Prostate gland (tissue), 2 donors: ENCODE measurements at regions not wholly inside any gene's neighbourhood (a gene's known extent, or its start where the extent isn't known, plus 50 kb on each side); places are given as distances from the start of the nearest gene placed in this dataset.

Experiments
- DNase-seq: peaks from one replicate; pipeline ENCODE4 v3.0.0-alpha.2; 2019; ENCODE audit warnings: low spot score
- H3K27ac ChIP-seq, 2 donors: fragments of 200-600 bp; sonication (generic); 2 replicates each; pipeline ENCODE4 v1.5.1; 2017 to 2019
- H3K27me3 ChIP-seq: fragments of 200-600 bp; sonication (generic); replicated peaks from 2 replicates; pipeline ENCODE4 v1.5.1; 2019; ENCODE audit not compliant: insufficient read depth
- H3K36me3 ChIP-seq, 2 donors: fragments of 200-600 bp; sonication (generic); 1 replicate in 1 of 2; 2 replicates in 1 of 2; pipeline versions ENCODE4 v1.5.1 to v1.8.1; 2017 to 2019
- H3K4me1 ChIP-seq: fragments of 200-600 bp; sonication (generic); replicated peaks from 2 replicates; pipeline ENCODE4 v1.5.1; 2019
- H3K4me3 ChIP-seq, 2 donors: fragments of 200-600 bp; sonication (generic); 2 replicates each; pipeline ENCODE4 v1.5.1; 2017 to 2019
- H3K9me3 ChIP-seq: fragments of 200-600 bp; sonication (generic); 2 replicates; pipeline ENCODE4 v1.5.1; 2017
- POLR2A ChIP-seq: fragments of 450-650 bp; IDR thresholded peaks from one replicate; pipeline ENCODE4 v1.6.1; 2016; ENCODE audit warnings: antibody characterized with exemption, mild to moderate bottlenecking
- POLR2AphosphoS5 ChIP-seq: sonication (generic); formaldehyde crosslinking; IDR thresholded peaks from one replicate; pipeline ENCODE4 v1.6.1; 2017; ENCODE audit warnings: antibody characterized with exemption
- WGBS: methylation state at CpG from one replicate; pipeline ENCODE4 v1.1.5; 2018; 5-methylcytosine and 5-hydroxymethylcytosine counted together
- intact Hi-C: fragments of 100-400 bp; cut with DNase I; formaldehyde crosslinking; loops from one replicate; pipeline ENCODE4 v1.14.2; 2022
- TF ChIP-seq, protein P1 (sequence below), 4 experiments: fragments of 200-600 bp in 2 of 4; fragments of 450-650 bp in 2 of 4; sonication (generic) in 2 of 4; IDR thresholded peaks; 1 replicate in 3 of 4; 2 replicates in 1 of 4; pipeline ENCODE4 v1.5.1; 2016 to 2019; ENCODE audit warnings: antibody characterized with exemption in 4 of 4, mild to moderate bottlenecking in 2 of 4, moderate library complexity in 2 of 4

DNA sequence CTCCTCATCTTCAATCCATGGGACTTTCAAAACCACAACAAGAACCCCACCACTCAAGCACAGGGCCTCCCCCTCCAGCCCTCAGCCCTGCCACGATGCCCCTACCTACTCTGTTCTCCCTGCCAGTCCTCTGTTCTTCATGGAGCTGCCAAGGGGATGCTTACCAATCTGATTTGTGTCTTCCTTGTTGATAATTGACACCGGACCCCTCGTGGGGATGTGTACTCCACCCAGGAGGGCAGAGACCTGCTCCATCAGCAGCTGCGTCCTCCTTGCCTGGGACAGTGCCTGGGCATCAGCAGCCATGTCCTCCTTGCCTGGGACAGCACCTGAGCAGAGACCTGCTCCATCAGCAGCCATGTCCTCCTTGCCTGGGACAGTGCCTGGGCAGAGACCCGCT, 1489.2 kb downstream of the TBC1D22A start:
- no peak for TF ChIP-seq POLR2AphosphoS5
- TF ChIP-seq POLR2A, result no peak
- TF ChIP-seq, protein P1, sequence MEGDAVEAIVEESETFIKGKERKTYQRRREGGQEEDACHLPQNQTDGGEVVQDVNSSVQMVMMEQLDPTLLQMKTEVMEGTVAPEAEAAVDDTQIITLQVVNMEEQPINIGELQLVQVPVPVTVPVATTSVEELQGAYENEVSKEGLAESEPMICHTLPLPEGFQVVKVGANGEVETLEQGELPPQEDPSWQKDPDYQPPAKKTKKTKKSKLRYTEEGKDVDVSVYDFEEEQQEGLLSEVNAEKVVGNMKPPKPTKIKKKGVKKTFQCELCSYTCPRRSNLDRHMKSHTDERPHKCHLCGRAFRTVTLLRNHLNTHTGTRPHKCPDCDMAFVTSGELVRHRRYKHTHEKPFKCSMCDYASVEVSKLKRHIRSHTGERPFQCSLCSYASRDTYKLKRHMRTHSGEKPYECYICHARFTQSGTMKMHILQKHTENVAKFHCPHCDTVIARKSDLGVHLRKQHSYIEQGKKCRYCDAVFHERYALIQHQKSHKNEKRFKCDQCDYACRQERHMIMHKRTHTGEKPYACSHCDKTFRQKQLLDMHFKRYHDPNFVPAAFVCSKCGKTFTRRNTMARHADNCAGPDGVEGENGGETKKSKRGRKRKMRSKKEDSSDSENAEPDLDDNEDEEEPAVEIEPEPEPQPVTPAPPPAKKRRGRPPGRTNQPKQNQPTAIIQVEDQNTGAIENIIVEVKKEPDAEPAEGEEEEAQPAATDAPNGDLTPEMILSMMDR (IDR thresholded peaks at IDR 0.05), result no peak
- Histone ChIP-seq H3K4me1 (peaks cover 14% of the 10 kb centered on the region), H3K4me3 (no peak overlapping the region), H3K36me3 (no peaks in the 10 kb centered on the region), H3K27me3 (no peaks in the 10 kb centered on the region), H3K9me3 (no peaks in the 10 kb centered on the region), H3K27ac (no peak overlapping the region)
- 76% methylated on average over 5 of the region's 5 CpGs for WGBS
- no peak for DNase-seq
- intact Hi-C loops, result no loop called here

DNA sequence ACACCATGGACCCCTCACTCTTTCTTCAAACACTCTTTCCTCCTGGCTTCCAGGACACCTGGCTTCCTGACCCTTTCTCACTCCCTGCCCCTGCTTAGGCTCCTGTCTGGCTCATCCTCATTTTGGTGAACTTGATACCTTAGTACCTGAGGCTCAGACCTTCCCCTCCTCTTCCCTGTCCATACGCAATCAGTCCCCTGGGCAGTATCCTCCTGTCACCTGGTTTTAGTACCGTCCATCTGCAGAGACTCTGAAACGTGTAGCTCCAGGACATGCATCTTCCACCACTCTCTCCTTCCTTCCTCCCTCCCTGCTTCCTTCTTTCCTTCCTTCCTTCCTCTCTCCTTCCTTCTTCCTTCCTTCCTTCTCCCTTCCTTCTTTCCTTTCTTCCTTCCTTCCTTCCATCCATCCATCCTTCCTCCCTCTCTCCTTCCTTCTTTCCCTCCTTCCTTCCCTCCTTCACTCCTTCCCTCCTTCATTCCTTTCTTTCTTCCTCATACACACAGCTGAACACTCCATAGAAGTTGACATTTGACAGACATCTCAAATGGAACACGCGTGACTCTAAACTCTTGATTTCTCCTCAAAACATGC, 1488.6 kb downstream of the TBC1D22A start:
- no peak overlapping the region for H3K27ac ChIP-seq
- H3K27me3 ChIP-seq, result no peaks in the 10 kb centered on the region
- H3K36me3 ChIP-seq, result no peaks in the 10 kb centered on the region
- intact Hi-C loops, result no loop called here
- H3K4me1 ChIP-seq, result peaks cover 14% of the 10 kb centered on the region
- 76% methylated on average over 5 of the region's 5 CpGs for WGBS
- H3K4me3 ChIP-seq, result no peak overlapping the region
- TF ChIP-seq, protein P1 (IDR thresholded peaks at IDR 0.05), result no peak
- no peak for TF ChIP-seq POLR2A
- TF ChIP-seq POLR2AphosphoS5, result no peak
- no peak for DNase-seq
- no peaks in the 10 kb centered on the region for H3K9me3 ChIP-seq

GRCh38 chr22:48250286-48250895, 1487.9 kb downstream of the TBC1D22A start:
- Histone ChIP-seq H3K27me3 (no peaks in the 10 kb centered on the region), H3K9me3 (no peaks in the 10 kb centered on the region), H3K4me3 (no peak overlapping the region), H3K36me3 (no peaks in the 10 kb centered on the region), H3K4me1 (peaks cover 14% of the 10 kb centered on the region), H3K27ac (no peak overlapping the region)
- WGBS, result 43% methylated on average over 16 of the region's 16 CpGs
- DNase-seq, result no peak
- intact Hi-C loops, result no loop called here
- TF ChIP-seq, protein P1 (IDR thresholded peaks at IDR 0.05), result no peak
- TF ChIP-seq POLR2AphosphoS5 (no peak), POLR2A (no peak)

GRCh38 chr22:48249713-48250268, 1487.3 kb downstream of the TBC1D22A start:
- Histone ChIP-seq H3K27ac (no peak overlapping the region), H3K36me3 (no peaks in the 10 kb centered on the region), H3K9me3 (no peaks in the 10 kb centered on the region), H3K27me3 (no peaks in the 10 kb centered on the region), H3K4me3 (no peak overlapping the region), H3K4me1 (peaks cover 10% of the 10 kb centered on the region)
- no peak for DNase-seq
- TF ChIP-seq POLR2A, result no peak
- TF ChIP-seq, protein P1 (IDR thresholded peaks at IDR 0.05), result no peak
- 66% methylated on average over 6 of the region's 7 CpGs for WGBS
- intact Hi-C loops, result no loop called here
